ENCODE measurements at regions not wholly inside any gene's neighbourhood (a gene's known extent, or its start where the extent isn't known, plus 50 kb on each side); places are given as distances from the start of the nearest gene placed in this dataset.

GRCh38 chr1:219701476-219701875 is 88.6 kb upstream of the ZC3H11B start:
- TF ChIP-seq ZBTB33 (IDR thresholded peaks at IDR 0.05; ENCODE audit: extremely low read depth, insufficient replicate concordance, low read length), result no peak
- TF ChIP-seq, protein P1, sequence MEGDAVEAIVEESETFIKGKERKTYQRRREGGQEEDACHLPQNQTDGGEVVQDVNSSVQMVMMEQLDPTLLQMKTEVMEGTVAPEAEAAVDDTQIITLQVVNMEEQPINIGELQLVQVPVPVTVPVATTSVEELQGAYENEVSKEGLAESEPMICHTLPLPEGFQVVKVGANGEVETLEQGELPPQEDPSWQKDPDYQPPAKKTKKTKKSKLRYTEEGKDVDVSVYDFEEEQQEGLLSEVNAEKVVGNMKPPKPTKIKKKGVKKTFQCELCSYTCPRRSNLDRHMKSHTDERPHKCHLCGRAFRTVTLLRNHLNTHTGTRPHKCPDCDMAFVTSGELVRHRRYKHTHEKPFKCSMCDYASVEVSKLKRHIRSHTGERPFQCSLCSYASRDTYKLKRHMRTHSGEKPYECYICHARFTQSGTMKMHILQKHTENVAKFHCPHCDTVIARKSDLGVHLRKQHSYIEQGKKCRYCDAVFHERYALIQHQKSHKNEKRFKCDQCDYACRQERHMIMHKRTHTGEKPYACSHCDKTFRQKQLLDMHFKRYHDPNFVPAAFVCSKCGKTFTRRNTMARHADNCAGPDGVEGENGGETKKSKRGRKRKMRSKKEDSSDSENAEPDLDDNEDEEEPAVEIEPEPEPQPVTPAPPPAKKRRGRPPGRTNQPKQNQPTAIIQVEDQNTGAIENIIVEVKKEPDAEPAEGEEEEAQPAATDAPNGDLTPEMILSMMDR (IDR thresholded peaks at IDR 0.05 in 2 of 3, conservative IDR thresholded peaks at IDR 0.05 in 1 of 3; ENCODE audit: borderline replicate concordance in 1 of 3, insufficient read depth in 1 of 3, low read depth in 2 of 3, low read length in 2 of 3), result no peak

Data from HCT116 (cell line).